GM19395 (cell line): ENCODE measurements at regions not wholly inside any gene's neighbourhood (a gene's known extent, or its start where the extent isn't known, plus 50 kb on each side); places are given as distances from the start of the nearest gene placed in this dataset.

Source experiments
- ATAC-seq: cut with Tn5 transposase; IDR thresholded peaks from one replicate; pipeline ENCODE4 v1.9.1; 2021; ENCODE audit warnings: mild to moderate bottlenecking, moderate library complexity; ENCODE audit not compliant: unreplicated experiment

GRCh38 chr2:129430911-129431310 lies 548.6 kb upstream of the RAB6C start:
- no peak for ATAC-seq

DNA sequence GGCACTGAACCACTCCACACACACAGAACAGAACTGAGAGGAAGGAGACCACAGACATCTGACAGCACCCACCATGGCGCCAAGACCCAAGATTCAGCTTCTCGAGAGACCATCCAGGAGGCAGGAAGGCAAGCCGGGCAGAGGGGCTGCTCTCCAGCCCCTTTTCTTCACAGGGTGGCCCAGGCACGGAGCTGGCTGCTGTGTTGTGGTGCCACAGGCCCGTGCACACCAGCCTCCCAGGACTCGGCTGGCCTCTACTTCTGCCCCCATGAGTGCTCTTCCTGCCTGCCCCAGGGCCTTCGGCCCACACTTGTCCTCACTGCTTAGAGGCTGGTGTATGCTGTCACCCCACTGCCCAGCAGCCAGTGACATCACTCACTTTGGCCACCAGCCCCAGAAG lies 547.6 kb upstream of the RAB6C start:
- no peak for ATAC-seq

GRCh38 chr2:129436809-129437208 lies 542.7 kb upstream of the RAB6C start:
- no peak for ATAC-seq

DNA sequence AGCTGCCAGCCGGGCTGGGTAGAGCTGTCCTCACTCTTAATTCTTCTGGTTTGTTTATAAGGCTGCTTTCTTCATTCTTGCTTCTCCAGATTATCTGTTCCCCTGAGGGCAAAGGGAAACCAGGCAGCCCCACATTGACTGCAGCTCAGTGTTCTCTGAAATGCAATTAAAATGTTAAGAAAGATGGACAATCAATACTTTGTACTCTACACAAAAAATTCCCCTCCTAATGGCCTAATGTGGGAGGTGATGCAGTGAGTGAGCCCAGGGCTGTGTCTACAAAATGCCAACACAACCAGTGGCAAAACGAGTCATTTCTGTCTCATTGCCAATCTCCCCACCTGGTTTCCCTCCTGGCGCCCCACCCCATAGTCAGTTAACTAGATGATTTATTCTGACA lies 541.7 kb upstream of the RAB6C start:
- no peak for ATAC-seq

- ATAC-seq: no peak
Observed at GRCh38 chr2:129438501-129439057, 540.9 kb upstream of the RAB6C start.

GRCh38 chr2:129439406-129440302 lies 539.8 kb upstream of the RAB6C start:
- no peak for ATAC-seq

DNA sequence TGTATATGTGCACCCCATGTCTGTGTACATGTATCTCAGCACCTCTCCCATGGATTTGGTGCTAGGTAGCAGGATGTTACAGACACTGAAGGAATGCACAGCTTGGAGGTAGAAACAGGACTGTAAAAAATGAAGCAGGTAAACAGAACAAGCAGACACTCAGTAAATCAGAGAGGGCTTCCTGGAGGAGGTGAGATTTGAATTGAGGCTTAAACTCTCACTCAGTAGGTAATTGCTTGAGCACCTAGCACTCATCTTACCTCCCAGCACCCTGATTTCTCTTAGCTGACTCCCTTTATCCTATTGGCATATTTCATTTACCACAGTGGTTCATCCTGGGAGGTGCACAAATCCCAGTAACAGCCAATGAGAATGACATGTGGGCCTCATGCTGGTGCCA lies 537.9 kb upstream of the RAB6C start:
- ATAC-seq: no peak

DNA sequence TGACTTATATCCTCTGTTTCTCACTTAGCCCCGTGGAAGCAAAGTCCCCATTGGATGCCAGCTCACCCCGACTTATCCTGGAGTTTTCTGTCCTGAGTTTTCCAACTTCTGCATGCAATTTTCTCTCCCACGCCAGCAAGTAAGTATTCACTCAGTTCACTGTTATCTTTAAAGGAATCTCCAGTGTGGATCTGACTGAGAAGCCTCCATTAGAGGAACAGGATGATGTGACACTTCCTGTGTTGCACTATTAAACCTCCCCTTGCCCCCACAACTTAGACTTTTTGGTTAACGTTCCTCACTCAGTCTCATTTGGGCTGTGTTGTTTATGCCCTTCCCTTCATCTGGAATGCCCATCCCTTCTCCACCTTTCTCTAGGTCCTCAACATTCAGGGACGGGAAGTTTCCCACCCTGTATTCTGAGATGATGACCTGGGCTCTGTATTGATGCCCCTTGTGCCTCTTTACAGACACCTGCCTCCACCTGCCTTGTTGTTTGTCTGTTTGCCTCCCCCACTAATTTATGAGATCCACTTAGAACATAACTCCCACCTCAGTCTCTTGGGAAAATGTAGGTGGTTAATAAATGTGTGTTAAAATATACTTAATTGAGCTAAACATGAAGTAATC lies 536.1 kb upstream of the RAB6C start:
- ATAC-seq: no peak

GRCh38 chr2:129443865-129444739 lies 535.4 kb upstream of the RAB6C start:
- no peak for ATAC-seq

- ATAC-seq: no peak
Observed at GRCh38 chr2:129444751-129445150, 534.7 kb upstream of the RAB6C start.

DNA sequence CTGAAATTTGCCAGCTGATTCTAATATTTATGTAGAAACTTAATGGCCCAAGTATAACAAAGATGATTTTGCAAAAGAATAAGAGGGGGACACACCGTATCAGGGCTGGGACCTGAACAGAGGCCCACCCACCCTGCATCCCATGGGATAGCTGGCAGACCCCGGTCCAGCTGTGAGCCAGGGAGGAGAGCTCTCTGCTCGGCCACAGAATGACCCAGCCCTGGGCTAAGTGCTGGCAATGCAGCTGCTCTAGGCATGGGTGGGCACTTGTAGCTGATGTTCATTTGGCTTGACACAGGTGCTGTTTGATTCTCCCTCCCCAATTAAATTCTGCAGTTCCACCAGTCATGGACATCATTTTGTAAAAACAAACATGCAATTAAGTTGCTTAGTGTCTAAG lies 522.8 kb upstream of the RAB6C start:
- no peak for ATAC-seq

DNA sequence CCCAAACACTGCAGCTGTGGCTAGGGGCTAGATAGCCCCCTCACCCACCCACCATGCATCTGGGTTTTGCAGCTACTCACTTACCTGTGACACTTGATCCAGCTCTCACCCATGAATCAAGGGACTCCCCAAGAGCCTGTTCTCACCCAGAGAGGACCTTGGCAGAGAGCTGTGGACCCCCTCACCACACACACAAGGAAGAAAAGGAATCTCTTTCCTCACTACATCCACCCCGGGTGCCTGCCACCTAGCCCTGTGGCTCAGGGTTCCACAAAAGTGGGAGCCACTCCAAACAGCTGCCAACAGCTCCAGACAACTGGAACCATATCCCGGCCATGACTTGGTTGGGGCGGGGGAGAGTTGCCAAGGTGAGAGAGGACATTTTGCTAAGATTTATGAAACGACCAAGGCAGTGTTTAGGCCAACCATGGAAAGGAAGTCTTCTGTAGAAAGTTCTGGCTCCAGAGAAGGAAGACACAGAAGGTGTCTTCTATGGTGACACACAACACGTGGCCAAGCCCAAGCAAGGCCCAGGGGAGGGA lies 522.1 kb upstream of the RAB6C start:
- ATAC-seq: no peak

DNA sequence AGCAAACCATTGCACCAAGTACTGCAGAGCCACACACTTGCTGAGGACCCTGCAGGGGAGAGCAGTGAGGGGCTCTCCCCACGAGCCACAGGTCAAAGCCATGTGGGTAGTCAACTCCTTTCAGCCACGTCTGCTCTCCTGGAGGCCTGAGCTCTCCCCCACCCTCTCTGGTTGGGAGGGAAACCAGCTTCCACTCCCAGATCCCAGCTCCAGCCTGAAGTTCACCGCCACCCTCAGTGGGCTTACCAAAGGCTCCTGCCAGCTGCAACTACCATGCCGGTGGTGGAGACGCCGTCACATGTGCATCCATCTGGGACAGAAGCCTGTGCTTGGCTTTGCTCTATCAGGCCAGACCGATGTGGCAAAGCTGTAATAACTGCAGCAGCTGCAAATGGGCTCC lies 521.5 kb upstream of the RAB6C start:
- no peak for ATAC-seq

DNA sequence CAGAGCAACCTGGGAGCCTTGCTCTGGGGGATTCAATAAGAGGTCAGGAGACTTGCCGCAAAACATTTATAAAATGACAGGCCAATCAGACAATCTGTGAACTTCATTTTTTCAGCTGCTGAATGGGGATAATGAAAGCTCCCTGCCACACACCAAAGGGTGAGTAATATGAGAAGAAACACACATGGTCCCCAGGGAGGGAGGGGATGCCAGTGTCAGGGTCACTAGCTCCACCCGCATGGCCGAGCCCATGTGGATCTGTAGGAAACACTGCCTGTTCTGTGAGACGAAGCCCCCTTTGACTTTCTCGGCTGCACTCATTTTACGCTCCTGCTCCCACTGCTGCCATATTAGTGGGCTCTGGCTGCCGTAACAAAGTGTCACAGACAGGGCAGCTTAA lies 521.0 kb upstream of the RAB6C start:
- ATAC-seq: no peak

DNA sequence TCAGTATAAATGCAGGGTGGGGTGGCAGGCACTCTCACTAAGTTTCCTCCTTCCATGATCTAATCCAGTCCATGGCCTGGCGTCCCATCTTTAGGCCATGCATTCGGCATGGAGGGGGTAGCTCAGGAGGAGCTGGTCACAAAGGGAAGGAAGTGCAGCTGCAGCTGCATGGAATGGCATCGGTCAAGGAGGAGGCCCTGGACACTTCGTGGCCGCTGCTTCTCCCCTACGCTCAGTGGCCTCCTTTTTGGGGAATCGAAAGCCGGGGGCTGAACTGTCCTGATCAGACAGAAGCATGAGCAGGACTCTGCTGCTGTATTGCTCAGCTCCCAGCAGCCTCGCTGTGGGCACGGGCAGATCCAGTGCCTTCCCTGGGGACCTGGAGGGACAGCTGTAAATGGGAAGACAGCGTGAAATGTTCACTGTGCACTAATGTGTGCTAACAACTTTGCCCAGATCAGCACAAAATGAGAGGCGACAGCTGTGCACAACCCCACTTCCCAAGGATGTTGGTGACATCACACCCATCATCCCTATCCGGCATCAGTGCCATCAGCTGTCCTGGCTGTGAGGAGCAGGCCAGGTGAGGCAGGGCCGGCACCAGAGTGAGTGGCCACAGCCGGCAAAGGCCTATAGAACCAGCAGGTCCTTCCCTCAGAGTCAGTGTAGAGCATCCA lies 520.1 kb upstream of the RAB6C start:
- ATAC-seq: no peak

DNA sequence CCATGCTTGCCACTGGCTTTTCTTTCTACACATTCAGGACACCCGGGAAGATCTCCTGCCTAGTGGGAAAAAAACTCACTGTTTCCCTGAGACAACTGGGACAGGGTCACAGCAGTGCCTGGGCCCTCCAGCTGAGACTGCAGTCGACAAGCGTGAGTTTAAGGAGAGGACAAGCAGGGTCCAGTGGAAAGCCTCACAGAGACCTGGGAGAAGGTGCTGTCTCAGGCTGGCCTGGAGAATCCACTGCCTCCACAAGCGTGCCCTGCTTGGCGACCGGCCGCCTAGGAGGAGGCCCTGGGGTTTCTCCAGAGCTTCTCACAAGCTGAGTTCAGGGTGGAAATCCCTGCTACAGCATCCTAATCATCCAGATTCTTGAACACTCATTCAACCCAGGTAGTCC lies 519.6 kb upstream of the RAB6C start:
- ATAC-seq: no peak

DNA sequence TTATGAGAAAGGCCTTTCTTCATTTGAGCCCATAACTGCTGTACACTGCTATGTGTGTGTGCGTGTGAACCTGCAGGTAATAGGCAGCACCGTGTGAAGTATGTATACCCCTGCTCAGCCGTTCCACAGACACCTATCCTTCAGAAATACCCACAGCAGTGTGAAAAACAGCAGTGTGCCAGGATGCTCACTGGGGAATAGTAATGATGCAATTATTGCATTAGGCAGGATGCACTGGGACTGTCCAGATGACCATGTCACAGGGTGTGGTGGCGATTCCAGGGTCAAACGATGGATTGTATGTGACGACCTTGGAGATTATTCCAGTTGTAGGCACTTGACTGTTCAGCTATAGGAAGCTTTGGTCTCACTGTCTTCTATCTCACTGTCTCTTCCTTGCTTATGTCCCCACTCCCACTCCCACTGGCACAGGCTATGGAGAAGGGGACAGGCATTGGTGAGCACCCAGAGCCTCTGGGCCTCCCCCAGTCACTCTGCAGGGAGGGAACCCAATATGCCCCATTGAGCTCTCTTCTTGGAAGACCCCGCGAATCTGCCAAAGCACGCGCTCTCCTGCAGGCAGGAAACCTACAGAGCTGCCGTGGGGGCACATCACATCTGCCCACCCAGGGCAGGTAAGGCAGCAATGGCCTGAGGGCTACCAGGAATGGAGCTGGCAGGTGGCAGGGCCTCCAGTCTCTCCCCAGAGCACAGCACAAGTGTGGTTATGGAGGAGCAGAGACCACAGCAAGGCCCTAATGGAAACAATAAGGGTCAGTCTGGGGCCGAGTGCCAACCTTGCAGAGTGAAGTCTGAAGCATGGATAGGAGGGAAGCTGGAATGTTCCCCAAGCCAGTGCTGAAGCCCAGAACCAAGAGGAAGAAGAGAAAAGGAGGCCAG lies 518.9 kb upstream of the RAB6C start:
- ATAC-seq: no peak

DNA sequence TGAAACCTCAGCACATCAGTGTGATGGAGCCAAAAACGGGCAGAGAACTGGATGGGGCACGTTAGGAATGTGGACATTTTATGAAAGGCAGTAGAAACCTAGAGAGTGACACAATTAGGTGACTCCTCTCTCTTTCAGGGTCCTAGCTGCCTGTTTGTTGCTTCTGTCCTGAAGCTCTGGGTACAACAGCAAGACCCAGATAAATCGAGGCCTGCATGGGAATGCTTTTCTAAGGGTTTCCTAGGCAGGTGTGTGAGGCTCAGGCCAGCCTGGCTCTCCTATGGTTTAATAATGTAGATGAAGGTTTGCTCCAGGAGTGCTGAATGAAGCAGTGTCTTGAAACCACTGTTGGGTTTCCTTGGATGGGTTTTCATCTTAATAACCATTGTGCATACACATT lies 517.1 kb upstream of the RAB6C start:
- no peak for ATAC-seq

DNA sequence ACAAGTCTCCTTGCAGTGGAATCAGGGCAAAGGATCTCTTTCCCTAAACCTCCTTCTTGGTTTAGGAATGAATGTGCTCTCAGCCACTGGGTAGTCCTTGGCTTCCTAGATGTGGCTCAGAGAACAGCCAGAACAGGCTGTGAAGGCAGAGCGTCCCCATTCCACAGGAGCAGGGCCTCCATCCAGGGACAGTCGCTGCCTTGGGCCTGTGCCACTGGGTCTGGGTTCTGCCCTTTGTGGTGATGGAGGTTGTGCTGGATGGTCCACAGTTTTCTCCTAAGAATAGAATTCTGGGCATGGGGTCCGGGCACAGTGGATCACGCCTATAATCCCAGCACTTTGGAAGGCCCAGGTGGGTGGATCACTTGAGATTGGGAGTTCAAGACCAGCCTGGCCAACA lies 516.5 kb upstream of the RAB6C start:
- ATAC-seq: no peak
